OCI-LY3 (cell line): ENCODE measurements at regions not wholly inside any gene's neighbourhood (a gene's known extent, or its start where the extent isn't known, plus 50 kb on each side); places are given as distances from the start of the nearest gene placed in this dataset.

ENCODE experiments used
- CTCF ChIP-seq: fragments of 200-600, 300-600 bp; sonication (generic); IDR thresholded peaks from 2 replicates; pipeline ENCODE4 v1.5.1; 2014; ENCODE audit warnings: antibody characterized with exemption, low read length, low read depth
- EZH2phosphoT487 ChIP-seq: fragments of 200-600 bp; shearing (Covaris generic); IDR thresholded peaks from 2 replicates; pipeline ENCODE4 v1.6.1; 2018; ENCODE audit warnings: antibody characterized with exemption, mixed run types, low read depth

GRCh38 chr6:62367601-62368000 is 81.6 kb upstream of the KHDRBS2 start:
- TF ChIP-seq CTCF (no peak), EZH2phosphoT487 (no peak)
